MM.1S (cell line): ENCODE measurements at regions not wholly inside any gene's neighbourhood (a gene's known extent, or its start where the extent isn't known, plus 50 kb on each side); places are given as distances from the start of the nearest gene placed in this dataset.

Experiments
- DNase-seq: peaks from one replicate; pipeline ENCODE4 v3.0.0-alpha.2; 2015
- H2AFZ ChIP-seq: fragments of 300-600 bp; sonication (generic); 2 replicates; pipeline ENCODE4 v1.6.0; 2016; ENCODE audit warnings: antibody characterized with exemption, low read length
- H3F3A ChIP-seq: fragments of 300-600 bp; sonication (generic); 2 replicates; pipeline ENCODE4 v1.6.1; 2016; ENCODE audit warnings: mild to moderate bottlenecking, antibody characterized with exemption, low read length, moderate library complexity, mixed read lengths; ENCODE audit not compliant: insufficient read depth
- H3K27ac ChIP-seq: fragments of 300-600 bp; sonication (generic); 2 replicates; pipeline ENCODE4 v1.5.1; 2016; ENCODE audit warnings: mild to moderate bottlenecking, low read length
- H3K27me3 ChIP-seq: fragments of 300-600 bp; sonication (generic); replicated peaks from 2 replicates; pipeline ENCODE4 v1.6.0; 2016; ENCODE audit warnings: low read length; ENCODE audit not compliant: insufficient read depth
- H3K36me3 ChIP-seq: fragments of 300-600 bp; sonication (generic); replicated peaks from 2 replicates; pipeline ENCODE4 v1.6.1; 2016; ENCODE audit warnings: mild to moderate bottlenecking, low read length, mixed read lengths; ENCODE audit not compliant: insufficient read depth
- H3K4me1 ChIP-seq: fragments of 300-600 bp; sonication (generic); 2 replicates; pipeline ENCODE4 v1.6.1; 2016; ENCODE audit warnings: low read length, mixed read lengths
- H3K4me2 ChIP-seq: fragments of 300-600 bp; sonication (generic); 2 replicates; pipeline ENCODE4 v1.6.0; 2016; ENCODE audit warnings: low read depth, low read length
- H3K4me3 ChIP-seq: fragments of 300-600 bp; sonication (generic); 2 replicates; pipeline ENCODE4 v1.5.1; 2016; ENCODE audit warnings: low read length, mixed read lengths
- H3K79me2 ChIP-seq: fragments of 300-600 bp; sonication (generic); 2 replicates; pipeline ENCODE4 v1.6.1; 2016; ENCODE audit warnings: mixed run types, low read length, mixed read lengths
- H3K9ac ChIP-seq: fragments of 300-600 bp; sonication (generic); 2 replicates; pipeline ENCODE4 v1.6.1; 2016; ENCODE audit warnings: low read length, mixed read lengths
- H3K9me2 ChIP-seq: fragments of 300-600 bp; sonication (generic); replicated peaks from 2 replicates; pipeline ENCODE4 v1.6.1; 2016; ENCODE audit warnings: mild to moderate bottlenecking, low read length, mixed read lengths; ENCODE audit not compliant: insufficient read depth
- H3K9me3 ChIP-seq: fragments of 300-600 bp; sonication (generic); replicated peaks from 2 replicates; pipeline ENCODE4 v1.6.1; 2016; ENCODE audit warnings: mild to moderate bottlenecking, low read length, mixed read lengths; ENCODE audit not compliant: insufficient read depth
- H4K20me1 ChIP-seq: fragments of 300-600 bp; sonication (generic); 2 replicates; pipeline ENCODE4 v1.6.1; 2016; ENCODE audit warnings: mild to moderate bottlenecking, low read length, moderate library complexity, mixed read lengths; ENCODE audit not compliant: insufficient read depth
- CTCF ChIP-seq: fragments of 300-600 bp; sonication (generic); IDR thresholded peaks from 2 replicates; pipeline ENCODE4 v1.5.1; 2016; ENCODE audit warnings: antibody characterized with exemption, low read length, mixed read lengths
- EZH2 ChIP-seq: fragments of 300-600 bp; sonication (generic); optimal IDR thresholded peaks from 2 replicates; pipeline ENCODE3; 2017; ENCODE audit warnings: low read depth, mild to moderate bottlenecking, antibody characterized with exemption, low read length, mixed read lengths
- EZH2phosphoT487 ChIP-seq: fragments of 300-600 bp; sonication (generic); IDR thresholded peaks from 2 replicates; pipeline ENCODE4 v1.6.1; 2018; ENCODE audit warnings: antibody characterized with exemption, low read length

- H3F3A ChIP-seq, result no peaks in the 10 kb centered on the region
- DNase-seq, result no peak
- no peaks in the 10 kb centered on the region for H3K9me3 ChIP-seq
- H3K27ac ChIP-seq, result no peak overlapping the region
- H4K20me1 ChIP-seq, result no peaks in the 10 kb centered on the region
- H3K36me3 ChIP-seq, result no peaks in the 10 kb centered on the region
- no peak overlapping the region for H3K9ac ChIP-seq
- no peak for TF ChIP-seq EZH2
- no peak for TF ChIP-seq EZH2phosphoT487
- TF ChIP-seq CTCF, result no peak
- H3K4me1 ChIP-seq, result no peaks in the 10 kb centered on the region
- no peak overlapping the region for H3K4me2 ChIP-seq
- no peak overlapping the region for H2AFZ ChIP-seq
- H3K9me2 ChIP-seq, result no peaks in the 10 kb centered on the region
- no peak overlapping the region for H3K4me3 ChIP-seq
- H3K27me3 ChIP-seq, result no peaks in the 10 kb centered on the region
- H3K79me2 ChIP-seq, result no peaks in the 10 kb centered on the region
Measured at GRCh38 chr20:22354647-22355046, 229.7 kb downstream of the FOXA2 start.

- Histone ChIP-seq H3K4me1 (no peaks in the 10 kb centered on the region), H3K27me3 (no peaks in the 10 kb centered on the region), H3F3A (no peaks in the 10 kb centered on the region), H3K27ac (no peak overlapping the region), H3K36me3 (no peaks in the 10 kb centered on the region), H2AFZ (no peak overlapping the region), H3K4me2 (no peak overlapping the region), H3K9me3 (no peaks in the 10 kb centered on the region), H3K9ac (no peak overlapping the region), H3K79me2 (no peaks in the 10 kb centered on the region), H4K20me1 (no peaks in the 10 kb centered on the region), H3K9me2 (no peaks in the 10 kb centered on the region), H3K4me3 (no peak overlapping the region)
- TF ChIP-seq EZH2 (no peak), EZH2phosphoT487 (no peak), CTCF (no peak)
- DNase-seq, result no peak
Measured at GRCh38 chr20:22353586-22353985, 230.8 kb downstream of the FOXA2 start.

- Histone ChIP-seq H4K20me1 (no peaks in the 10 kb centered on the region), H3K9me3 (no peaks in the 10 kb centered on the region), H3K4me1 (no peaks in the 10 kb centered on the region), H3F3A (no peaks in the 10 kb centered on the region), H3K27ac (no peak overlapping the region), H2AFZ (no peak overlapping the region), H3K9ac (no peak overlapping the region), H3K9me2 (no peaks in the 10 kb centered on the region), H3K4me3 (no peak overlapping the region), H3K4me2 (no peak overlapping the region), H3K36me3 (no peaks in the 10 kb centered on the region), H3K79me2 (no peaks in the 10 kb centered on the region), H3K27me3 (no peaks in the 10 kb centered on the region)
- TF ChIP-seq EZH2phosphoT487, result no peak
- TF ChIP-seq CTCF, result no peak
- TF ChIP-seq EZH2, result no peak
- DNase-seq, result no peak
Measured at GRCh38 chr20:22352019-22352418, 232.4 kb downstream of the FOXA2 start.
